Prostate gland (tissue), 2 donors: ENCODE measurements at regions not wholly inside any gene's neighbourhood (a gene's known extent, or its start where the extent isn't known, plus 50 kb on each side); places are given as distances from the start of the nearest gene placed in this dataset.

Source experiments
- POLR2A ChIP-seq: fragments of 450-650 bp; IDR thresholded peaks from one replicate; pipeline ENCODE4 v1.6.1; 2016; ENCODE audit warnings: antibody characterized with exemption, mild to moderate bottlenecking
- POLR2AphosphoS5 ChIP-seq: sonication (generic); formaldehyde crosslinking; IDR thresholded peaks from one replicate; pipeline ENCODE4 v1.6.1; 2017; ENCODE audit warnings: antibody characterized with exemption
- TF ChIP-seq, protein P1 (sequence below), 4 experiments: fragments of 200-600 bp in 2 of 4; fragments of 450-650 bp in 2 of 4; sonication (generic) in 2 of 4; IDR thresholded peaks; 1 replicate in 3 of 4; 2 replicates in 1 of 4; pipeline ENCODE4 v1.5.1; 2016 to 2019; ENCODE audit warnings: antibody characterized with exemption in 4 of 4, mild to moderate bottlenecking in 2 of 4, moderate library complexity in 2 of 4

DNA sequence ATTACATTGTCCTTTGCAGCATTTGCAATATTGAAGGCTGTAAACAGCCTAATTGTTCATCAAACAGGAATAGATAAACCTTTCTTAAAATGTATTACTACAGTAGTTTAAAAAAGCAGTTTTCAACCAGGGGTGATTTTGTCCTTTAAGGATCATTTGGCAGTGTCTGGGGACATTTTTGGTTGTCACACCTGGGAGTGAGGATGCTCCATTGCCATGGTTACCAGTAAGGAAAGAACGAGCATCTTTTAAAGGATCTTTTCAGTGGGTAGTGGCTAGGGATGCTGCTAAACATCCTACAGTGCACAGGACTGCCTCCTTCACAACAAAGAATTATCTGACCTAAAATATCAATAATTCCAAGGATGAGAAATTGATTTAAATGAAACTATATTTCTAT is 596.3 kb downstream of the HINT1 start:
- TF ChIP-seq, protein P1, sequence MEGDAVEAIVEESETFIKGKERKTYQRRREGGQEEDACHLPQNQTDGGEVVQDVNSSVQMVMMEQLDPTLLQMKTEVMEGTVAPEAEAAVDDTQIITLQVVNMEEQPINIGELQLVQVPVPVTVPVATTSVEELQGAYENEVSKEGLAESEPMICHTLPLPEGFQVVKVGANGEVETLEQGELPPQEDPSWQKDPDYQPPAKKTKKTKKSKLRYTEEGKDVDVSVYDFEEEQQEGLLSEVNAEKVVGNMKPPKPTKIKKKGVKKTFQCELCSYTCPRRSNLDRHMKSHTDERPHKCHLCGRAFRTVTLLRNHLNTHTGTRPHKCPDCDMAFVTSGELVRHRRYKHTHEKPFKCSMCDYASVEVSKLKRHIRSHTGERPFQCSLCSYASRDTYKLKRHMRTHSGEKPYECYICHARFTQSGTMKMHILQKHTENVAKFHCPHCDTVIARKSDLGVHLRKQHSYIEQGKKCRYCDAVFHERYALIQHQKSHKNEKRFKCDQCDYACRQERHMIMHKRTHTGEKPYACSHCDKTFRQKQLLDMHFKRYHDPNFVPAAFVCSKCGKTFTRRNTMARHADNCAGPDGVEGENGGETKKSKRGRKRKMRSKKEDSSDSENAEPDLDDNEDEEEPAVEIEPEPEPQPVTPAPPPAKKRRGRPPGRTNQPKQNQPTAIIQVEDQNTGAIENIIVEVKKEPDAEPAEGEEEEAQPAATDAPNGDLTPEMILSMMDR (IDR thresholded peaks at IDR 0.05) = no peak
- TF ChIP-seq POLR2A (no peak), POLR2AphosphoS5 (no peak)
